PC-3 (cell line): ENCODE measurements at regions not wholly inside any gene's neighbourhood (a gene's known extent, or its start where the extent isn't known, plus 50 kb on each side); places are given as distances from the start of the nearest gene placed in this dataset.

Experiments
- EZH2 ChIP-seq: fragments of 300-600 bp; sonication (generic); IDR thresholded peaks from one replicate; pipeline ENCODE4 v1.6.1; 2017; ENCODE audit warnings: antibody characterized with exemption, mild to moderate bottlenecking, low read length; ENCODE audit not compliant: unreplicated experiment
- EZH2phosphoT487 ChIP-seq: fragments of 300-600 bp; sonication (generic); IDR thresholded peaks from 2 replicates; pipeline ENCODE4 v1.6.1; 2018; ENCODE audit warnings: mild to moderate bottlenecking, antibody characterized with exemption, low read length, borderline replicate concordance
- TF ChIP-seq, protein P1 (sequence below): fragments of 300-600 bp; sonication (generic); conservative IDR thresholded peaks from 2 replicates; pipeline ENCODE4 v1.5.1; 2017; ENCODE audit warnings: antibody characterized with exemption, low read depth, mild to moderate bottlenecking, low read length

- no peak for TF ChIP-seq EZH2
- TF ChIP-seq, protein P1, sequence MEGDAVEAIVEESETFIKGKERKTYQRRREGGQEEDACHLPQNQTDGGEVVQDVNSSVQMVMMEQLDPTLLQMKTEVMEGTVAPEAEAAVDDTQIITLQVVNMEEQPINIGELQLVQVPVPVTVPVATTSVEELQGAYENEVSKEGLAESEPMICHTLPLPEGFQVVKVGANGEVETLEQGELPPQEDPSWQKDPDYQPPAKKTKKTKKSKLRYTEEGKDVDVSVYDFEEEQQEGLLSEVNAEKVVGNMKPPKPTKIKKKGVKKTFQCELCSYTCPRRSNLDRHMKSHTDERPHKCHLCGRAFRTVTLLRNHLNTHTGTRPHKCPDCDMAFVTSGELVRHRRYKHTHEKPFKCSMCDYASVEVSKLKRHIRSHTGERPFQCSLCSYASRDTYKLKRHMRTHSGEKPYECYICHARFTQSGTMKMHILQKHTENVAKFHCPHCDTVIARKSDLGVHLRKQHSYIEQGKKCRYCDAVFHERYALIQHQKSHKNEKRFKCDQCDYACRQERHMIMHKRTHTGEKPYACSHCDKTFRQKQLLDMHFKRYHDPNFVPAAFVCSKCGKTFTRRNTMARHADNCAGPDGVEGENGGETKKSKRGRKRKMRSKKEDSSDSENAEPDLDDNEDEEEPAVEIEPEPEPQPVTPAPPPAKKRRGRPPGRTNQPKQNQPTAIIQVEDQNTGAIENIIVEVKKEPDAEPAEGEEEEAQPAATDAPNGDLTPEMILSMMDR: no peak
- no peak for TF ChIP-seq EZH2phosphoT487
Measured at GRCh38 chrX:7546551-7547080, 296.4 kb upstream of the VCX start.
